K562 (cell line): ENCODE measurements at regions not wholly inside any gene's neighbourhood (a gene's known extent, or its start where the extent isn't known, plus 50 kb on each side); places are given as distances from the start of the nearest gene placed in this dataset.

Experiments used
- DIDO1 ChIP-seq: fragments of 450-650 bp; IDR thresholded peaks from 2 replicates; pipeline ENCODE4 v1.6.1; 2016; ENCODE audit warnings: low read depth, missing biosample characterization, missing genetic modification characterization
- GABPA ChIP-seq: fragments of 200-800 bp; sonication (Bioruptor generic); conservative IDR thresholded peaks from 2 replicates; pipeline ENCODE4 v1.6.1; 2016; ENCODE audit warnings: low read depth, missing genetic modification characterization, missing compliant biosample characterization
- LEF1 ChIP-seq: fragments of 450-650 bp; IDR thresholded peaks from 2 replicates; pipeline ENCODE4 v1.6.1; 2016; ENCODE audit warnings: mild to moderate bottlenecking
- MEIS2 ChIP-seq: fragments of 450-650 bp; IDR thresholded peaks from 2 replicates; pipeline ENCODE4 v1.6.1; 2014; ENCODE audit warnings: mild to moderate bottlenecking; ENCODE audit not compliant: partially characterized antibody
- TF ChIP-seq, protein P1 (sequence below), 3 experiments: IDR thresholded peaks in 2 of 3; conservative IDR thresholded peaks in 1 of 3; 2 replicates each; pipeline ENCODE4 v1.5.1; 2011 to 2012; ENCODE audit warnings: low read length in 3 of 3, mild to moderate bottlenecking in 3 of 3, control low read depth in 2 of 3, improper control_type of control experiment in 1 of 3, inconsistent platforms in 1 of 3, low read depth in 1 of 3, mixed read lengths in 1 of 3, moderate library complexity in 1 of 3; ENCODE audit not compliant: insufficient read depth in 2 of 3
- TF ChIP-seq, protein P2 (sequence below): sonication (generic); formaldehyde crosslinking; IDR thresholded peaks from 2 replicates; pipeline ENCODE4 v1.8.0; 2022; ENCODE audit warnings: missing genetic modification reagents, mild to moderate bottlenecking, borderline replicate concordance

DNA sequence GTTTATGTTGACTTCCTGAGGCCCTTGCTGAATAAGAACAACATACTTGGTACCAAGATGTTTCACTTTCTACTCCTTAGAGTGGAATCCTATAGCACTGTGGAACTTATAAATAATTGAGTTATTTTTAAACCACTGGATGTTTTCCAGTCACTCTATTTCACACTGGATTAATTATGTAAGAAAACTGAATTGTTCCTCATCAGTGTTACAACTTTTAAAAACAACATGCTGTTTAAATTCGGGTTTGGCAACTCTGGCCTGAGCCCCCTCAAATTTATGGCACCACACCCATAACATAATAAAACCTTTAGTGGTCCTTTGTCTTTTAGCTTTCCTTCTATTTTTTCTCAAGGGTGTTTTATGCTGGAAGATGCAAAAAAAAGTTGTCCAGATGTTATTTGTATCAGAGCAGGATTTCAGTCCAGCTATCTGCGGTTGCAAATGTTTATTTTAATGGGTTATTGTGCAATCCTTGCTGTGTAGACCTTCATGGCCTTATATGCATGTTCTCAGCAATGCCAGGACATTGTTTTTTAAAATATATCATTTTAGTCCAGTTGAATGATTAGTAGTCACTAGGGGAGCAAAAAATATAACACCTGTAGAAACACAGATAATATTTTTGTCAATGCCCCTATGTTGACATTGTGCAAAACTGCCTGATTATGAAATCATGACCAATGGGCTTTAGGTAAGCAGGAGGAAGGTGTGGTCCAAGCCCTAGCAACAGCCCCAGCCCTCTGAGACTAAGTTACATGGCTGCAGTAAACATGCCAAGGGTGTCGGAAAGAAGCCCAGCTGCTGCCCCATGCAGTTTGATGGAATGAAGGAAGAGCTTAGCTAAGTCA is 638.0 kb upstream of the ZEB2 start:
- TF ChIP-seq DIDO1 (tag) (no peak), LEF1 (no peak), MEIS2 (no peak), GABPA (tag) (no peak)
- TF ChIP-seq, protein P1, sequence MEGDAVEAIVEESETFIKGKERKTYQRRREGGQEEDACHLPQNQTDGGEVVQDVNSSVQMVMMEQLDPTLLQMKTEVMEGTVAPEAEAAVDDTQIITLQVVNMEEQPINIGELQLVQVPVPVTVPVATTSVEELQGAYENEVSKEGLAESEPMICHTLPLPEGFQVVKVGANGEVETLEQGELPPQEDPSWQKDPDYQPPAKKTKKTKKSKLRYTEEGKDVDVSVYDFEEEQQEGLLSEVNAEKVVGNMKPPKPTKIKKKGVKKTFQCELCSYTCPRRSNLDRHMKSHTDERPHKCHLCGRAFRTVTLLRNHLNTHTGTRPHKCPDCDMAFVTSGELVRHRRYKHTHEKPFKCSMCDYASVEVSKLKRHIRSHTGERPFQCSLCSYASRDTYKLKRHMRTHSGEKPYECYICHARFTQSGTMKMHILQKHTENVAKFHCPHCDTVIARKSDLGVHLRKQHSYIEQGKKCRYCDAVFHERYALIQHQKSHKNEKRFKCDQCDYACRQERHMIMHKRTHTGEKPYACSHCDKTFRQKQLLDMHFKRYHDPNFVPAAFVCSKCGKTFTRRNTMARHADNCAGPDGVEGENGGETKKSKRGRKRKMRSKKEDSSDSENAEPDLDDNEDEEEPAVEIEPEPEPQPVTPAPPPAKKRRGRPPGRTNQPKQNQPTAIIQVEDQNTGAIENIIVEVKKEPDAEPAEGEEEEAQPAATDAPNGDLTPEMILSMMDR (IDR thresholded peaks at IDR 0.05 in 2 of 3, conservative IDR thresholded peaks at IDR 0.05 in 1 of 3; ENCODE audit: insufficient read depth in 2 of 3, low read depth in 1 of 3, low read length in 3 of 3): no peak
- TF ChIP-seq, protein P2, sequence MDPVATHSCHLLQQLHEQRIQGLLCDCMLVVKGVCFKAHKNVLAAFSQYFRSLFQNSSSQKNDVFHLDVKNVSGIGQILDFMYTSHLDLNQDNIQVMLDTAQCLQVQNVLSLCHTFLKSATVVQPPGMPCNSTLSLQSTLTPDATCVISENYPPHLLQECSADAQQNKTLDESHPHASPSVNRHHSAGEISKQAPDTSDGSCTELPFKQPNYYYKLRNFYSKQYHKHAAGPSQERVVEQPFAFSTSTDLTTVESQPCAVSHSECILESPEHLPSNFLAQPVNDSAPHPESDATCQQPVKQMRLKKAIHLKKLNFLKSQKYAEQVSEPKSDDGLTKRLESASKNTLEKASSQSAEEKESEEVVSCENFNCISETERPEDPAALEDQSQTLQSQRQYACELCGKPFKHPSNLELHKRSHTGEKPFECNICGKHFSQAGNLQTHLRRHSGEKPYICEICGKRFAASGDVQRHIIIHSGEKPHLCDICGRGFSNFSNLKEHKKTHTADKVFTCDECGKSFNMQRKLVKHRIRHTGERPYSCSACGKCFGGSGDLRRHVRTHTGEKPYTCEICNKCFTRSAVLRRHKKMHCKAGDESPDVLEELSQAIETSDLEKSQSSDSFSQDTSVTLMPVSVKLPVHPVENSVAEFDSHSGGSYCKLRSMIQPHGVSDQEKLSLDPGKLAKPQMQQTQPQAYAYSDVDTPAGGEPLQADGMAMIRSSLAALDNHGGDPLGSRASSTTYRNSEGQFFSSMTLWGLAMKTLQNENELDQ: no peak
